ENCODE measurements at regions not wholly inside any gene's neighbourhood (a gene's known extent, or its start where the extent isn't known, plus 50 kb on each side); places are given as distances from the start of the nearest gene placed in this dataset.
"Not testable (repeated sequence)": the region's sequence is repeated elsewhere in the genome, so short reads cannot be mapped to it uniquely, and the experiment has no call there.

DNA sequence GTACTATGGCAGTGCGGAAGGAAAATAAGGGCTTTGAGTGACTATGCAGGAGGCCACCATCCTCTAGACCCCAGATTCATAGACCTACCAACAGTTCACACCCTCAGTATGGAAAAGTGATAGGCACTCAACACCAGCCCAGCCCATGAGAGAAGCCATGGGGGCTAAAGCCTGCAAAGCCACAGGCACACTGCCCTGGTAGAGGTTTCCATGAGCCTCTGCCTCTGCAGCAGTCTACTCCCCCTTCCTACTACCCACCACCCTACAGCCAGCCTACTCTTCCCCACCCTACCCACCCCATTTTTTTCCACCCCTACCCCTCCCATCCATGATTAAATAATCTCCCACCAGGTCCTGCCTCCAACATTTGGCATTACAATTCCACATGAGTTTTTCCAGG is 241.9 kb downstream of the CWH43 start:
- DNase-seq, result not testable (repeated sequence)

DNA sequence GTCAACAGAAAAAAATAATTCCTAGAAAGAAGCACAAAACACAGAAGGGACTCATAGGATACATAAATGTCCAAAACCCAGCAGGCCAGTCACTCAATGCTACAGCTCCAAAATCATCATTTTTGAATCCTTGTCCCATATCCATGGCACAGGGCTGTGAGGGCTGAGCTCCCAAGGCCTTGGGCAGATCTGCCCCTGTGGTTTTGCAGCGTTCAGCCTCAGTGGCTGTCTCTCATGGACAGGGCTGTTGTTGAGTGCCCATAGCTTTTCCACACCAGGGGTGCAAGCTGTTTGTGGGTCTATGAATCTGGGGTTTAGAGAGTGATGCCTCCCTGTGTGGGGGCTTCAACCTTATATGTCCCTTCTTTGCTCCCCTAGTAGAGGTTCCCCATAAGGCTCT is 243.2 kb downstream of the CWH43 start:
- DNase-seq, result not testable (repeated sequence)

DNA sequence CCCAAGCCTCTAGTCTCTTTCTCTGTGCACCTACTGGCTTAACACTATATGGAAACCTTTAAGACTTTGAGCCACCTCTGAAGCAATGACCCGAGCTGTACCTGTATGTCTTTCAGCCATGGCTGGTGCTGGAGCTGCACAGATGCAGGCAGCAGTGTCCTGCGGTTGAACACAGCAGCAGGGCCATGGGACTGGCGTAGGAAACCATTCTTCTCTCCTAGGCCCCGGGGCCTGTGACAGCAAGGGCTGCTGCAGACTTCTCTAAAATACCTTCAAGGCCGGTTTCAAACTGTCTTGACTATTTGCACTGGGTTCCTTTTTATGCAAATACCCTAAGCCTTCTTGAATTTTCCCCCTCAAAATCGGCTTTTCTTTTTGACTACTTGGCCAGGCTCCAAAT is 243.6 kb downstream of the CWH43 start:
- DNase-seq, result not testable (repeated sequence)

DNA sequence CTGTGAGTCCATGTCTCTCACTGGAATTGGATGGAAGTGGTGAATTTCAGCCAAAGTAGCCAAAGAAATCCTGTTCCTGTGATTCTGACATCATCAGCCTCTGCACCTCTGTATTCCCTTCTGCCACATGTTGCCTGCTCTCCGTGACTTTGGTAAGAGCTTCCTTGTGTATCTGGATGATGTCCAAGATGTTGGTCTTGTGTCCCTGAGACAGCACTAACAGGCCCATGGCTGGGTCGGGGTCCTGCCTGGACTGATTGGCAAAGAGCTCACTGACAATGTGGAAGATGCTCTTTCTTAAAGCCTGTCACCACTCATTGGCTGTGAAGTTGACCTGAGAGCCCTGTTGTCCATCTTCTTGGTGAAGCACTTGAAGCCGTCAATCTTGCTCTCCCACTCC is 247.3 kb downstream of the CWH43 start:
- DNase-seq, result not testable (repeated sequence)

DNA sequence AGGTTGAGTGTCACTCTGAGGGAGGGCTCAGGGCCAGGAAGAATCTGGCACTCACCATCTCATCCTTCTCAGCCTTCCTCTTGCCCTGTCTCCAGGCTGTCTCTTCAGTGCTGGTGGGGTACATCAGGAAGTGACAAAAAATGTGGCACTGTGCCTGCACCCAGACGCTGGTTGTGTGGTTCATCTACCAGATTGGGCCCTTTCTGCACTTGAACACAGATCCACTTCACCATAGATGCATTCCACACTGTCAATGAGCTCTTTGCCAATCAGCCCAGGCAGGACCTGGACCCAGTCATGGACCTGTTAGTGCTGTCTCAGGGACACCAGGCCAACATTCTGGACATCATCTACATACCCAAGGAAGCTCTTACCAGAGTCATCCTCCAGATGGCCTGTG is 247.7 kb downstream of the CWH43 start:
- DNase-seq, result not testable (repeated sequence)

DNA sequence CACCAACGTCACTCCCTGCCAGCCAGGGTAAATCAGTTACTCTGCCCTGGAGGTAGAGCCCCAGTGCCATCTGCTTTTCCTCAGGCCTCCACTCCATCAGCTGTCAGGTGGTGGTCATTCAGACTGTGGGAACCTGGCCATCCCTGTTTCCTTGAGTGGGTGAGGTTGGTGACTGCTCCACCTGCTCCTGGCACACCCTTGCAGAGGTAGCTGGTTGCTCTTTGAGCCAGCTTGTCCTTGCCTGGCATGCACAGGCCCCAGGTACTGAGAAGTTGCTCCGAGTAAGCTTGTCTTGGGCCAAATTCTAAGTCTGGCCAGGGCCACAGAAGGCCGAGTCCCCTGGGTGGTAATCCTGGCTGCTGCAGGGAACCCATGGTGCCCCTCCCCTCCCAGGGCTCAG is 248.3 kb downstream of the CWH43 start:
- DNase-seq, result not testable (repeated sequence)

DNA sequence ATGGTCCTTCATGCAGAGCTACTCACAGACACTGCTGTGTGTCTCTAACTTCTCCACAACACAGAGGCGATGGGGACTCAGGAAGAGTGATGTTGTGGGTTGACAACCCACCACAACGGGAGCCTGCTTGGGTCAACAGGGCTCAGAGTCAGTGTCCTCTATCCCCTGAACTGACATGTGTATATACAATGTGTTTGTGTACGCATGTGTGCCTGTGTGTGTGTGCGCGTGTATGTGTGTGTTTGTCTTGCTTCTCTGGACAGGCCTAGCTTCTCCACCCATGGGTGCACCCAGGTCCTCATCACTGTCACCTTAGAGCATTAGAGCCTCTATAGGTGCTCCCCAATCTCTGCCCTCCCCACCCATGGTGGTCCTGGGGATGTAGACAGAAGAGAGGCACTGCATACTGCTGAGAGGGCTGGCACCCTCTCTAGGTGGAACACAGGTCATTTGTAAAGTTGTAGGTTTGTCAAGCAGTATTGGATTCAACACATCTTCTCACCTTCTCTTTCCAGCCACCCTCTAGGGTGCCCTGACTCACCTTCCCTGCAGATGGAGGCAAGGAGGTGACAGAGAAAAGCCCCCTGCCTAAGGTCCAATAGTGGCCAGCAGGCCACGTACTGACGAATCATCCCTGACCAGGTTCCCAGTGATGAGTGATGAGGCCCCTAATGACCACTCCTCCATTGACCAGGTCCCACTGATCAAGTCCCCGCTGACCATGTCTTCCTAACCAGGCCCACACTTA is 249.5 kb downstream of the CWH43 start:
- DNase-seq, result not testable (repeated sequence)

DNA sequence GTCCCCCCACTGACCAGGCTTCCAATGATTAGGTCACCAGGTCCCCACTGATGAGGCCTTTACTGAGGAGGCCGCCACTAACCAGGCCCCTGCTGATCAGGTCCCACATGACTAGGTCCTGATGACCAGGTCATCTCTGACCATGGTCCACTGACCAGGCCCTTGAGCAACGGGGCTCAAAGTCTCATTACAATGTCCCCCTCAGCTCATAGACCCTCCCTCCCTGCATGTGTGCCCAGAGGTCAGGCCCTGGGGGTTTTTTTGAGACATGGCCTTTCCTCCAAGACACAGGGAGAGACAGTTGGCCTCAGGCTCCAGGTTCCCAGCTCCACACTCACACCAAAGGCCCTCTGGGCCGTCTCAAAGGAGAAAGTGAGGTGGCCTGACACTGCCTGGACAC is 250.4 kb downstream of the CWH43 start:
- DNase-seq, result not testable (repeated sequence)

DNA sequence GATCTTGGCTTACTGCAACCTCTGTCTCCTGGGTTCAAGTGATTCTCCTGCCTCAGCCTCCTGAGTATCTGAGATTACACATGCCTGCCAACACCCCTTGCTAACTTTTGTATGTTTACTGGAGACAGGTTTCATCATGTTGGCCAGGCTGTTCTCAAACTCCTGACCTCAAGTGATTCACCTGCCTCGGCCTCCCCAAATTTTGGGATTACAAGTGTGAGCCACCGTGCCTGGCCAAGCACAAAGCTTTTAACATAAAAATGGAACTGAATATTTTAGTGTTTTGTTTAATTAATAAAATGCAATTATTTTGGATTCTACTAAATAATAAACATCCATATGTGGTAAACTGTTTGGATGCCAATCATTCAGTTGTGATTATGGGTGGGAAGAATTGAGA is 255.2 kb downstream of the CWH43 start:
- not testable (repeated sequence) for DNase-seq

DNA sequence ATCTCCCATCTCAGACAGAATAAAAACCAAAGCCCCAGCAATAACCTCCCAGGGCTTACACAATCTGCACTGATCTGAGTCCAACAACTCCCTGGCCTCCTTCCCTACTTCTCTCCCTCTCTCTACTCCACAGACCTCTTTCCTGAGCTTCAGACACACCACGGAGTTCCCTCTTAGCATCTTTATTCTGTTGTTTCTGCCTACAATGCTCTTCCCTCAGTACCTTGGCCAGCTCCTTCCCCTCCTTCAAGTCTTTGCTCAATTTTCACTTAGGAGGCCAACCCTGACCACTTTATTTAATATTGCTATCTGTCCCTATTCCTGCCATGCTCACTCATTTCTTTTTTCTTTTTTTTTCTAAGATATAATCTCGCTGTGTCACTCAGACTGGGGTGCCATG is 276.7 kb downstream of the CWH43 start:
- DNase-seq, result not testable (repeated sequence)

DNA sequence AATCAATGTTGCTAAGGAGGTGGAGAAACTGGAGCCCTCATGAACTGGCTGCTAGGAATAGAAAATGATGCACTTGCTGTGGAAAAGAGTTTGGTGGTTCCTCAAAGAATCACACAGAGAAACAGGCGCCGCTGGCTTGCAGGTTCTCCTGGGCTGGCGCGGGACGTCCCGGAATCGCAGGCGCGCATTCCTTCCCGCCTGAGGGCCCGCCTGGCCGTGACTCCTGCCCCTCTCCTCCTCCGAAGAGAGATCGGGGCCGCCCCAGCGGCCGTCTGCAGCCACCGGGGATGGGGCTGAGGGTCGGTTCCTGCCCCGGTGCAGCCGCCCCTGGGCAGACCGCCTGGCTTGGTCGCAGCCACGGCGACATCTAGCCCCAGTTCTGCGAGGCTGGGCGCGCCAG is 284.4 kb downstream of the CWH43 start:
- DNase-seq, result not testable (repeated sequence)

DNA sequence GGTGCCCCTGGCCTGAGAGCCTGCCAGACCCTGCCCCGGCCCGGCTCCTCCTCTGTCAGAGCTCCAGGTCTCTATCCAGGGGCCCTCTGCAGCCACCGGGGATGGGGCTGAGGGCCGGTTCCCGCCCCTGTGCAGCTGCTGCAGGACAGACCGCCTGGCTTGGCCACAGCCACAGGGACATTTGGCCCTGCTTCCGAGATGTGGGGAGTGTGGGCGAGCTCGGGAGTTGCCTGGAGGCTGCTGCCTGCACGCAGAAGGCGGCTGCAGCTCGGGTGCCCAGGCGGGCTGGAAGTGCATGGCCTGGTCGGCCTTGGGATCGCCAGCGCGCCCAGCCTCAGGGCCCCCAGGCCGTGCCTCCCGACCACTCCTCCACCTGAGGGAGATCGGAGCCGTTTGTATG is 284.8 kb downstream of the CWH43 start:
- not testable (repeated sequence) for DNase-seq

DNA sequence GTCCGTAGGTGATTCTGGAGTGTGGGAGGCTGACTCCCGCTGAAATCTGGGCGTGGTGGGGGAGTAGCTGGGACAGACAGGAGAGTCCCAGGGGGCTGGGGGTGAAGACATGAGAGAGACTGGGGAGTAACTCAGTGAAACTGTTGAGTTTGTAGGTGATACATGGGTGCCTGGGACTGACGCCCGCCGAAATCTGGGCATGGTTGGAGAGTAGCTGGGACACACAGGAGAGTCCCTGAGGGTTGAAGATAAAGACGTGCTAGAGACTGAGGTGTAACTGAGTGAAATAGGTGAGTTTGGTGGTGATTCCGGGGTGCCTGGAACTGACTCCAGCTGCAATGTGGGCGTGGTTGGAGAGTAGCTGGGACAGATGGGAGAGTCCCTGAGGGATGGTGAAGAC is 299.8 kb downstream of the CWH43 start:
- DNase-seq, result not testable (repeated sequence)

DNA sequence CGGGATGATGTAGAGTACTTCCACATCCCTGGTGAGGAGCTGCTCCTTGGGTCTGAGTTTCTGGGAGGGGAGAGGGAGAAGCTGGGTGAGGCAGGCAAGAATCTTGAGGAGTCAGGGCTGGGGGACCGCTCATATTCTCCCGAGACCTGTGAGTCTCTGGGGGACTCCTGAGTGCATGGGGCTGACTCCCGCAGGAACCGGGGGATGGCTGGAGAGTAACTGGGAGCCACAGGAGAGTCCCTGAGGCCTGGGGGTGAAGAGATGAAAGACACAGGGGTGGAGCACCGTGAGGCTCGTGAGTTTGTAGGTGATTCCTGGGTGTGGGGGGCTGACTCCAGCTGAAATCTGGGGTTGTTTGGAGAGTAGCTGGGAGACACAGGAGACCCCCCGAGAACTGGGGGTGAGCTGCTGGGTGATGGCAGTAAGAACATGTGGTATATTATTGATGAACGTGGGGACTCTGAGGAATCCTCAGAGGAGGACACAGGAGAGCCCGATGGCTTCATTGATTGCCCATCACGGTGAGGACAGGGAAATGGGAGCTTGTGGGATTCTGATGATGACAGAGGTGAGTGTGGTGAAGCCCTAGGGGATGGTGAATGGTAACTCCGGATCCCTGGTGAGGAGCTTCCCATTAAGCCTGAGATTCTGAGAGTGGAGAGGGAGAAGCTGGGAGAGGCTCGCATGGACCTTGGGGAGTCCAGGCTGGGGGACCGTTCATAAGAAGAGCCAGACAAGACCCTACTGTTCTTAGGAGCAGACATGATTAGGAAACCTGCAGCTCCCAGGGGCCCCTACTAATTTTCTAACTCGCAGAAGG is 301.1 kb downstream of the CWH43 start:
- DNase-seq, result not testable (repeated sequence)

DNA sequence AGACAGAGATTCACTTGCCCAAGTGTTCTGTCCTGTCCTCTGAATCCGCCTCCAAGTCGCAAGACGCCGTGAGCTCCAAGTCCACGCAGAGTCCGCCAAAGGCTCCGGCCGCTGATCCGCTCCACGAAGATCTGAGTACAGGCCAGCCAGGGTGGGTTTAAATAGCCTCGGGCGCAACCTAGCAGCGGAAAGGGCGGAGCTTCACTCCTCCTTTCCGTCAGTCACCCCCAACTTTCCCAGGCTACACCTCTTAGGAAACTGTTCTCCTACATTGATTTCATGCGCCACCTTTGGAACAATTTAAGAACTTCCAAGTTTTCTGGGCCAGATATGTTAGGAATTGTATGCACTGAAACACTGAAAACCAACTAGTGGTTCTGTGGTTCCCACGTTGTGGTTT is 301.8 kb downstream of the CWH43 start:
- not testable (repeated sequence) for DNase-seq

DNA sequence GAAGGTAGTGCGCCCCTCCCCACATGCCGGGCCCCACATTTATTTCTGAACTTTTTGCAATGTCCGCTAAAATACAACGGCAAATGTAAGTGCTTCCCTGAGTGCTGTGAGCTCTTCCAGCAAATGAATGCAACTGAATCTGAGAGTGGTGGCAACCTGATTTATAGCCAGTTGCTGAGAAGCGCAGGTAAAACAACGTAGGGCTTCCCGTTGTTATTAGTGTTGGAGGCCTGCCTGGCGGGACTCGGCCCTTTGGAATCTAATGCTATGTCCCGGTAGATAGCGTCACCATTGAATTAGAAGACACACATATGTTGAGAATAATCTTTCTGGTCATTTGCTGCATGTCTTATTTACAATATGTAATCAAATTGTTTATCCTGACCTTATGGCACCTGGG is 302.7 kb downstream of the CWH43 start:
- DNase-seq, result not testable (repeated sequence)

DNA sequence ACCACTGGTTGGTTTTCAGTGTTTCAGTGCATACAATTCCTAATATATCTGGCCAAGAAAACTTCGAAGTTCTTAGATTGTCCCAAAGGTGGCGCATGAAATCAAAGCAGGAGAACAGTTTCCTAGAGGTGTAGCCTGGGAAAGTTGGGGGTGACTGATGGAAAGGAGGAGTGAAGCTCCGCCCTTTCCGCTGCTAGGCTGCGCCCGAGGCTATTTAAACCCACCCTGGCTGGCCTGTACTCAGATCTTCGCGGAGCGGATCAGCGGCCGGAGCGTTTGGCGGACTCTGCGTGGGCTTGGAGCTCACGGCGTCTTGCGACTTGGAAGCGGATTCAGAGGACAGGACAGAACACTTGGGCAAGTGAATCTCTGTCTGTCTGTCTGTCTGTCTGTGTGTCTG is 328.7 kb downstream of the CWH43 start:
- not testable (repeated sequence) for DNase-seq

DNA sequence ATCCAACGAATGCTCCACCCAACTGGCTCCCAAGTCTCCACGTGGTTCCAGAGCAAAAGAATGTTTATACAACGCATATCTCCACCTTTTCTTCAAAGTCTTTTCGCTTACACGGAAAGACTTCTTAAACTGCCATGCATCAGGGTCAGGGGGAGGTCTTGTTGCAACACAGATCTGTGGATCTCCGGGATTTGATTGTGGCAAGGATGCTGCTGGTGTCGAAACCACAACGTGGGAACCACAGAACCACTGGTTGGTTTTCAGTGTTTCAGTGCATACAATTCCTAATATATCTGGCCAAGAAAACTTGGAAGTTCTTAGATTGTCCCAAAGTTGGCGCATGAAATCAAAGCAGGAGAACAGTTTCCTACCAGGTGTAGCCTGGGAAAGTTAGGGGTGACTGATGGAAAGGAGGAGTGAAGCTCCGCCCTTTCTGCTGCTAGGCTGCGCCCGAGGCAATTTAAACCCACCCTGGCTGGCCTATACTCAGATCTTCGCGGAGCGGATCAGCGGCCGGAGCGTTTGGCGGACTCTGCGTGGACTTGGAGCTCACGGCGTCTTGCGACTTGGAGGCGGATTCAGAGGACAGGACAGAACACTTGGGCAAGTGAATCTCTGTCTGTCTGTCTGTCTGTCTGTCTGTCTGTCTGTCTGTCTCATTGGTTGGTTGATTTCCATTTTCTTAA is 334.8 kb downstream of the CWH43 start:
- DNase-seq, result not testable (repeated sequence)

DNA sequence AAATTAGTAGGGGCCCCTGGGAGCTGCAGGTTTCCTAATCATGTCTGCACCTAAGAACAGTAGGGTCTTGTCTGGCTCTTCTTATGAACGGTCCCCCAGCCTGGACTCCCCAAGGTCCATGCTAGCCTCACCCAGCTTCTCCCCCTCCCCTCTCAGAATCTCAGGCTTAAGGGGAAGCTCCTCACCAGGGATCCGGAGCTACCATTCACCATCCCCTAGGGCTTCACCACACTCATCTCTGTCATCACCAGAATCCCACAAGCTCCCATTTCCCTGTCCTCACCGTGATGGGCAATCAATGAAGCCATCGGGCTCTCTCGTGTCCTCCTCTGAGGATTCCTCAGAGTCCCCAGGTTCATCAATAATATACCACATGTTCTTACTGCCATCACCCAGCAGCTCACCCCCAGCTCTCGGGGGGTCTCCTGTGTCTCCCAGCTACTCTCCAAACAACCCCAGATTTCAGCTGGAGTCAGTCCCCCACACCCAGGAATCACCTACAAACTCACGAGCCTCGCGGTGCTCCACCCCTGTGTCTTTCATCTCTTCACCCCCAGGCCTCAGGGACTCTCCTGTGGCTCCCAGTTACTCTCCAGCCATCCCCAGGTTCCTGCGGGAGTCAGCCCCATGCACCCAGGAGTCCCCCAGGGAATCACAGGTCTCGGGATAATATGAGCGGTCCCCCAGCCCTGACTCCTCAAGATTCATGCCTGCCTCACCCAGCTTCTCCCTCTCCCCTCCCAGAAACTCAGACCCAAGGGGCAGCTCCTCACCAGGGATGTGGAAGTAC is 335.6 kb downstream of the CWH43 start:
- not testable (repeated sequence) for DNase-seq

DNA sequence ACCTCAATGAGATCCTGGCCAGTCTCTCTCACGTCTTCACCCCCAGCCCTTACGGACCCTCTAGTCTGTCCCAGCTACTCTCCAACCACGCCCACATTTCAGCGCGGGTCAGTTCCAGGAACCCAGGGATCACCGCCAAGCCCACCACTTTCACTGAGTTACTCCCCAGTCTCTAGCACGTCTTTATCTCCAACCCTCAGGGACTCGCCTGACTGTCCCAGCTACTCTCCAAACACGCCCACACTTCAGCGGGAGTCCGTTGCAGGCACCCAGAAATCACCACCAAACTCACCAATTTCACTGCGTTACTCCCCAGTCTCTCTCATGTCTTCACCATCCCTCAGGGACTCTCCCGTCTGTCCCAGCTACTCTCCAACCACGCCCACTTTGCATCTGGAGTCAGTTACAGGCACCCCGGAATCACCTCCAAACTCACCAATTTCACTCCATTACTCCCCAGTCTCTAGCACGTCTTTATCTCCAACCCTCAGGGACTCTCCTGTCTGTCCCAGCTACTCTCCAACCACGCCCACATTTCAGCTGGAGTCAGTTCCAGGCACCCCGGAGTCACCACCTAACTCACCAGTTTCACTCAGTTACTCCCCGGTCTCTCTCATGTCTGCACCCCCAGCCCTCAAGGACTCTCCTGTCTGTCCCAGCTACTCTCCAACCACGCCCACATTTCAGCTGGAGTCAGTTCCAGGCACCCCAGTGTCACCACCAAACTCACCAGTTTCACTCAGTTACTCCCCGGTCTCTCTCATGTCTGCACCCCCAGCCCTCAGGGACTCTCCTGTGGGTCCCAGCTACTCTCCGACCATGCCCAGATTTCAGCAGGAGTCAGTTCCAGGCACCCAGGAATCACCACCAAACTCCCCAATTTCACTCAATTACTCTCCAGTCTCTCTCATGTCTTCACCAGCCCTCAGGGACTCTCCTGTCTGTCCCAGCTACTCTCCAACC is 336.8 kb downstream of the CWH43 start:
- not testable (repeated sequence) for DNase-seq

DNA sequence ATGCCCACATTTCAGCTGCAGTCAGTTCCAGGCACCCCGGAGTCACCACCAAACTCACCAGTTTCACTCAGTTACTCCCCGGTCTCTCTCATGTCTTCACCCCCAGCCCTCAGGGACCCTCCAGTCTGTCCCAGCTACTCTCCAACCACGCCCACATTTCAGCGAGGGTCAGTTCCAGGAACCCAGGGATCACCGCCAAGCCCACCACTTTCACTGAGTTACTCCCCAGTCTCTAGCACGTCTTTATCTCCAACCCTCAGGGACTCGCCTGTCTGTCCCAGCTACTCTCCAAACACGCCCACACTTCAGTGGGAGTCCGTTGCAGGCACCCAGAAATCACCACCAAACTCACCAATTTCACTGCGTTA is 337.5 kb downstream of the CWH43 start:
- not testable (repeated sequence) for DNase-seq
